Lower leg skin (tissue), 4 donors: ENCODE measurements at regions not wholly inside any gene's neighbourhood (a gene's known extent, or its start where the extent isn't known, plus 50 kb on each side); places are given as distances from the start of the nearest gene placed in this dataset.

ENCODE experiments used
- DNase-seq, 2 donors: peaks; one replicate each; pipeline ENCODE4 v3.0.0-alpha.2; 2019; ENCODE audit warnings: low spot score in 2 of 2
- H3K4me3 ChIP-seq: fragments of 200-600 bp; sonication (generic); 2 replicates; pipeline ENCODE4 v1.5.1; 2017; ENCODE audit warnings: mild to moderate bottlenecking, low read depth; ENCODE audit not compliant: poor library complexity, severe bottlenecking
- CTCF ChIP-seq, 3 donors: fragments of 450-650 bp; IDR thresholded peaks; one replicate each; pipeline ENCODE4 v1.5.1; 2016; ENCODE audit warnings: antibody characterized with exemption in 3 of 3, mild to moderate bottlenecking in 3 of 3, moderate library complexity in 2 of 3
- POLR2A ChIP-seq, 2 donors: fragments of 450-650 bp; IDR thresholded peaks; one replicate each; pipeline ENCODE4 v1.6.1; 2016 to 2017; ENCODE audit warnings: antibody characterized with exemption in 2 of 2, mild to moderate bottlenecking in 1 of 2, moderate library complexity in 1 of 2
- WGBS, 2 donors: methylation state at CpG; one replicate each; pipeline ENCODE4 v1.1.5; 2018; 5-methylcytosine and 5-hydroxymethylcytosine counted together
- intact Hi-C: fragments of 100-400 bp; cut with DNase I; formaldehyde crosslinking; loops from one replicate; pipeline ENCODE4 v1.15.0; 2023; ENCODE audit warnings: low total_unique reads

- intact Hi-C loops = no loop called here
- DNase-seq = no peak
- TF ChIP-seq POLR2A (IDR thresholded peaks at IDR 0.05) = no peak
- H3K4me3 ChIP-seq = no peak overlapping the region
- WGBS, 2 donors = 74 to 77% methylated on average over 3 of the region's 3 CpGs
Measured at GRCh38 chr18:10049747-10050146, 135.9 kb downstream of the VAPA start.

- intact Hi-C loops = no loop called here
- DNase-seq = no peak
- TF ChIP-seq CTCF (IDR thresholded peaks at IDR 0.05) (no peak), POLR2A (IDR thresholded peaks at IDR 0.05) (no peak)
- 84 to 90% methylated on average over 3 of the region's 3 CpGs for WGBS, 2 donors
- no peak overlapping the region for H3K4me3 ChIP-seq
Measured at GRCh38 chr18:10050956-10051355, 137.1 kb downstream of the VAPA start.

GRCh38 chr18:10051877-10052631, 138.2 kb downstream of the VAPA start:
- H3K4me3 ChIP-seq = no peak overlapping the region
- WGBS, 2 donors = 54 to 64% methylated on average over 8 of the region's 8 CpGs
- intact Hi-C loops = no loop called here
- TF ChIP-seq POLR2A (IDR thresholded peaks at IDR 0.05) (no peak), CTCF (IDR thresholded peaks at IDR 0.05) (no peak)
- peak in 1 of 2 donors; percentile 73 for DNase-seq

- TF ChIP-seq CTCF (IDR thresholded peaks at IDR 0.05) (no peak), POLR2A (IDR thresholded peaks at IDR 0.05) (no peak)
- peak in 1 of 2 donors; percentile 46 for DNase-seq
- WGBS, 2 donors = 95% methylated on average over 3 of the region's 3 CpGs
- H3K4me3 ChIP-seq = no peak overlapping the region
- intact Hi-C loops = no loop called here
Measured at GRCh38 chr18:10052871-10053270, 139.1 kb downstream of the VAPA start.

- no peak overlapping the region for H3K4me3 ChIP-seq
- 94 to 95% methylated on average over 5 of the region's 5 CpGs for WGBS, 2 donors
- no peak for DNase-seq
- TF ChIP-seq POLR2A (IDR thresholded peaks at IDR 0.05) (no peak), CTCF (IDR thresholded peaks at IDR 0.05) (no peak)
- intact Hi-C loops = no loop called here
Measured at GRCh38 chr18:10053861-10054260, 140.0 kb downstream of the VAPA start.

- WGBS, 2 donors = 95% methylated on average over 10 of the region's 10 CpGs
- intact Hi-C loops = no loop called here
- no peak for DNase-seq
- TF ChIP-seq POLR2A (IDR thresholded peaks at IDR 0.05) (no peak), CTCF (IDR thresholded peaks at IDR 0.05) (no peak)
- no peak overlapping the region for H3K4me3 ChIP-seq
Measured at GRCh38 chr18:10054366-10054765, 140.6 kb downstream of the VAPA start.
